Uterus (tissue), 2 donors: ENCODE measurements at regions not wholly inside any gene's neighbourhood (a gene's known extent, or its start where the extent isn't known, plus 50 kb on each side); places are given as distances from the start of the nearest gene placed in this dataset.

Experiments
- POLR2A ChIP-seq, 2 donors: fragments of 450-650 bp; IDR thresholded peaks; one replicate each; pipeline ENCODE4 v1.6.1; 2016; ENCODE audit warnings: antibody characterized with exemption in 2 of 2, mild to moderate bottlenecking in 1 of 2, moderate library complexity in 1 of 2
- TF ChIP-seq, protein P1 (sequence below), 4 experiments: fragments of 200-600 bp in 2 of 4; fragments of 450-650 bp in 2 of 4; sonication (generic) in 2 of 4; IDR thresholded peaks; one replicate each; pipeline ENCODE4 v1.5.1; 2016 to 2019; ENCODE audit warnings: antibody characterized with exemption in 4 of 4, mild to moderate bottlenecking in 2 of 4, moderate library complexity in 1 of 4

DNA sequence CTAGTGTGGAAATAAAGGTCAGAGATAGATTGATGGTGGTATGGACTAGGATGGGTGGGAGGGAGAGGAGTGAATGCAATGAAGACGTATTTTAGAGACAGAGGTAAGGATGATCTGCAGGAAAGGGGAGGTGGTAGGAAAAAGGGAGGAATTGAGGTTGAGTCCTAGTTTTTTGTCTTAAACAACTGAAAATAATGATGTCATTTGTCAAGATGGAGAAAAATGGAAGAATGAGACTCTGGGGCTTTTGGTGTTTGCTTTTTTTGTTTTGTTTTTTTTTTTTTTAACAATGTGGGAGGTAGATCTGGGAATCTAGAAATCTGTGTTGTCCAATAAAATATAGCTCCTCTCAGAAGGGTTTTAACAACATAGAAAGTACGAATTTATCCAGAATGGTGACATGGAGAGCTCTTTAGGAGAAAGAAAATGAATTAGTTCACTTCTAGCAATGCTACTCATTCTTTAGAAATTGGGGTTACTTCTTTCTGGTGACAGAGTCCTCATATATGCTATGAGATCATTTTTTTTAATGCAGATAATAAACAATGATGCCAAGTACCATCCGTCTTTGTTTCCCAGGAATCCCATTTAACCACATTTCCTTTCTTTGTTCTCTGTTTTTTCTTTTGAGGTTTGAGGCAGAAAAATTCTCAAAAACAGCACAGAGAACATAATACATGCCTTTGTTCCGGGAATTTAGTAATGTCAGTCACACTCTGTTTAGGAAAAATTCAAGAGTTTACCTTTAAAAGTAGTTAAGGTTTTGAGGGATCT lies 225.3 kb upstream of the COX10 start:
- TF ChIP-seq, protein P1, sequence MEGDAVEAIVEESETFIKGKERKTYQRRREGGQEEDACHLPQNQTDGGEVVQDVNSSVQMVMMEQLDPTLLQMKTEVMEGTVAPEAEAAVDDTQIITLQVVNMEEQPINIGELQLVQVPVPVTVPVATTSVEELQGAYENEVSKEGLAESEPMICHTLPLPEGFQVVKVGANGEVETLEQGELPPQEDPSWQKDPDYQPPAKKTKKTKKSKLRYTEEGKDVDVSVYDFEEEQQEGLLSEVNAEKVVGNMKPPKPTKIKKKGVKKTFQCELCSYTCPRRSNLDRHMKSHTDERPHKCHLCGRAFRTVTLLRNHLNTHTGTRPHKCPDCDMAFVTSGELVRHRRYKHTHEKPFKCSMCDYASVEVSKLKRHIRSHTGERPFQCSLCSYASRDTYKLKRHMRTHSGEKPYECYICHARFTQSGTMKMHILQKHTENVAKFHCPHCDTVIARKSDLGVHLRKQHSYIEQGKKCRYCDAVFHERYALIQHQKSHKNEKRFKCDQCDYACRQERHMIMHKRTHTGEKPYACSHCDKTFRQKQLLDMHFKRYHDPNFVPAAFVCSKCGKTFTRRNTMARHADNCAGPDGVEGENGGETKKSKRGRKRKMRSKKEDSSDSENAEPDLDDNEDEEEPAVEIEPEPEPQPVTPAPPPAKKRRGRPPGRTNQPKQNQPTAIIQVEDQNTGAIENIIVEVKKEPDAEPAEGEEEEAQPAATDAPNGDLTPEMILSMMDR (IDR thresholded peaks at IDR 0.05) = no peak
- TF ChIP-seq POLR2A (IDR thresholded peaks at IDR 0.05) = no peak
